ENCODE measurements at regions not wholly inside any gene's neighbourhood (a gene's known extent, or its start where the extent isn't known, plus 50 kb on each side); places are given as distances from the start of the nearest gene placed in this dataset.

DNA sequence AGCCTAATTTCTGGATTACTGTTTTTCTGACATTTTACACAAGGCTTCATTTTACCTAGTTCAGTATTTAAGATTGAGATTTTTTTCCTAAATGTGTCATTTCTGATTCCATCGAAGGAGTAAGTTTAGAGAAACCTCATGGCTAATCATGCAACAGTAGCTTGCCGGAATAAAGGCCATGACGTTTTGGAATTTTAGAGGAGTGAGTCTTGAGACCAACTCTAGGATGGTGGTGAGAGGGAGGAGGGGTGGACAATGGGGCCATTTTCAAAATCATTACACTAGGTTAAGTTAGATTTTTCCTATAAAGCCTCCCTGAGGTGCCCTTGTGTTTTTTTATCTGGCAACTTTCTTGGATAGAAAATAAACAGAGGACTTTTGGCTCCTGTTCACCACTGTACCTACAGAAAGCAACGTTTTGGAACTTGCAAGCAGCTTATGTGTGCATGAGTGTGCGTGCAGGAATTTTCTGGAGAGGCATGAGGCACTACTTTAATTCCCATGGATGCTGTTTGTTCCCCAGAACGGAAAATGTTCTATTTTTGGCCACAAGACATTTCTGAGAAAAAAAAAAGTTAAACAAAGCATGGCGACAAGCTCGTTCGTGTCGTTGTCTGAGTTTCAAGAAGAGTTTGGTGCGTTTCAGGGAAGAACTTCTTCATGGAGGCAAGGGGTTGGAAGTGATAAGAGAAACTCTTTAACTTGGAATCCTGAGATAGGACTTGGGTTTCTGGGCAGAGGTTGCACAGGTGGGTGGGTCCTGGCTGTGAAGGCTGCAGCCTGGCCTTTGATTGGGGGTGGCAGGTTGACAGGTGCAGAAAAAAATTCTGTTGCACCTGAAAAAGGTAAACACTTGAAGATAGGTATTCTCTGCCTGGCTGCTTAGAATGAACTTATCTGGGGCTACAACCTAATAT, 178.1 kb downstream of the PTEN start:
- ATAC-seq = no peak
- no peaks in the 10 kb centered on the region for H3K27me3 ChIP-seq (ENCODE audit: control insufficient read depth, insufficient read depth)
- intact Hi-C loops (cut with DNase I) = no loop called here
- no peak overlapping the region for H3K4me3 ChIP-seq (ENCODE audit: low read length)
- H3K4me1 ChIP-seq (ENCODE audit: control insufficient read depth, insufficient read depth, low read length) = peaks cover 3% of the 10 kb centered on the region
- H3K27ac ChIP-seq (ENCODE audit: low read length) = peak overlapping the region; percentile 28
- DNase-seq = no peak
- 38% methylated on average over 11 of the region's 11 CpGs for WGBS
- H3K9me3 ChIP-seq (ENCODE audit: control insufficient read depth, low read length) = no peaks in the 10 kb centered on the region

DNA sequence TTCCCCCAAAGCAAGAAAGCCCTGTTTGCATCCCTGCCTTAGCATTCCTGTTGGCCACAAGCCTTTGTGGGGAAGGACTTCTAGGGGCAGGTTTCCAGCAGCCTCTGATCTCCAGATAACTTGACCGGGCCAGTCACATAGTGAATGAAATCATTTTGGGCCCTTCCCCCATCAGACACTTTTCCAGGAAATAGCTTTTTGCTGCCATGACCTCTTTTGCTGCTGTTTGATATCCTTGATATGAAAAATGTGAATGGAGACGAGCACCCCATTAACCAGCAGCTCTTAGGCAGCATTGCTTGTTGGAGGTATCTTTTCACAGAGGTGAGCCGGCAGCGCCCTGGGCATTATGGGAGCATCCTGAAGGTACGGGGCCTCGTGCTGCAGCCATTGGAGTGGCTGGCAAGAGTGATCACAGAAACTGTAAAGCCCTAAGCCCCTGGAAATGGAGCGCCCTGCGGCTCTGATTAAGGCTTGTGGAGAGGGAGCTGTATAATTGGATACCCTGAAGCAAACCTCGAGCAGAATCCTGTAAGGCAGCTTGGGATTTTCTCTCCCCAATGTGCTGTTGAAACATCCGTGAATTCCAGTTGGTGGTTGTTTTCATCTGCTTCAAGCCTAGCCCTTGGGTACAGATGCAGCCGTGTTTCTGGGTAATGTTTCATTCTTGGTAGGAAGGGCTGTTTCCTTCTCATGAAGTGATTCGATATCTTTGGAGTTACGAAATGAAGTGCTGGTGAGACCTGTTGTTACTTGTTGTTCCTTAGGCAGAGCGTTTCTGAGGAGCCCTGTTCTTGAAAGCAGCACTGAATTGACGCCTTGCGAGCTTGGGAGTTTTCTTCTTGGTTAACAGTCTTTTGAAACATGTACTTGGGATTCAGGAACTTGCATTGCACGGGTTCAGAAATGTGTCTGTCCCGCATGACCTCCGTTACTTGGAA, 179.0 kb downstream of the PTEN start:
- Histone ChIP-seq H3K27me3 (ENCODE audit: control insufficient read depth, insufficient read depth) (no peaks in the 10 kb centered on the region), H3K4me1 (ENCODE audit: control insufficient read depth, insufficient read depth, low read length) (peaks cover 3% of the 10 kb centered on the region), H3K4me3 (ENCODE audit: low read length) (no peak overlapping the region), H3K27ac (ENCODE audit: low read length) (peak overlapping the region; percentile 39), H3K9me3 (ENCODE audit: control insufficient read depth, low read length) (no peaks in the 10 kb centered on the region)
- WGBS = 82% methylated on average over 19 of the region's 19 CpGs
- DNase-seq (peak in 1 of 3 donors; percentile 57), ATAC-seq (peak; percentile 81 to 87)
- intact Hi-C loops (cut with DNase I) = no loop called here

- ATAC-seq = no peak
- Histone ChIP-seq H3K27me3 (ENCODE audit: control insufficient read depth, insufficient read depth) (no peaks in the 10 kb centered on the region), H3K27ac (ENCODE audit: low read length) (no peak overlapping the region), H3K4me1 (ENCODE audit: control insufficient read depth, insufficient read depth, low read length) (peaks cover 3% of the 10 kb centered on the region), H3K4me3 (ENCODE audit: low read length) (no peak overlapping the region), H3K9me3 (ENCODE audit: control insufficient read depth, low read length) (no peaks in the 10 kb centered on the region)
- DNase-seq = no peak
- intact Hi-C loops (cut with DNase I) = no loop called here
- WGBS = 65% methylated on average over 5 of the region's 5 CpGs
Observed at GRCh38 chr10:88045096-88045495, 181.7 kb downstream of the PTEN start.

DNA sequence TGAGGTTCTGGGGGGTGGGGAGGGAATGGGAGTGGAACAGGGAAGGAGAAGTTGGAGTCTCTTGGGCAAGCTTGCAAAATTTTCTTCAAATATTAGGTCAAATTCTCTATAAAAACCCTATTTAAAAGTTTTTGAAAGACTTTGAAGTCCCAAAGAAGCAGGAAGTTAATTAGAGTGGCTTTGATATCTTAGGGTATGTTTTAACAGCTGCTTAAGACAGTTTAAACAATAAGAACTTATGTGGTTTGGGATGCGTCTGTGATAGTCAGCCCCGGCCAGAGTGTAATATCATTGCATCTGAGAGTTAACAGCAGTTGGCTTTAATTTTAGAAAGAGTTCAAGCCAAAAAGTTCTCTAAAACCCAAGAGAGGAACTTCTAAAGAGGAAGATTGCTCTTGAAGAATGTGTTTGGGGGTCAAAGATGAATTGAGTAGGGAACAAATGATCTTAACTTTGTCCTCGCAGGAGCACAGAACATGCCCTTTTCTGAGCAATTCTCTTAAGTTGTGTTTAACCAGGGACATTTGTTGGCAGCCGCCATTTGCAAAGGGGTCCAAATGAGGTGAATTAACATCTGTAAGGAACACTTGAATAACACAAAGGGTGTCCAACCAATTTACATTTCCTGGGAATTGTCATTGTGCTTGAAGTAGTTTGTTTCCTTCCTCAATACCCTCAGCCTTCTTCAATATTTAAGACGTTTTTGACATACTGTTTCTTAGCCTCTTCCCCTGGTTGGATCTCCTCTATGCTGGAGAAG, 182.4 kb downstream of the PTEN start:
- whole genome bisulfite sequencing = 48% methylated on average over 5 of the region's 5 CpGs

GRCh38 chr10:88047579-88047978, 184.2 kb downstream of the PTEN start:
- no peaks in the 10 kb centered on the region for H3K4me1 ChIP-seq (ENCODE audit: control insufficient read depth, insufficient read depth, low read length)
- H3K27me3 ChIP-seq (ENCODE audit: control insufficient read depth, insufficient read depth) = no peaks in the 10 kb centered on the region
- H3K27ac ChIP-seq (ENCODE audit: low read length) = no peak overlapping the region
- H3K4me3 ChIP-seq (ENCODE audit: low read length) = no peak overlapping the region
- no peak for DNase-seq
- intact Hi-C loops (cut with DNase I) = no loop called here
- no peaks in the 10 kb centered on the region for H3K9me3 ChIP-seq (ENCODE audit: control insufficient read depth, low read length)
- ATAC-seq = no peak

More for the DNA sequence above, 182.4 kb downstream of the PTEN start:
- Histone ChIP-seq H3K4me1 (ENCODE audit: control insufficient read depth, insufficient read depth, low read length) (peaks cover 3% of the 10 kb centered on the region), H3K27ac (ENCODE audit: low read length) (no peak overlapping the region), H3K9me3 (ENCODE audit: control insufficient read depth, low read length) (no peaks in the 10 kb centered on the region), H3K27me3 (ENCODE audit: control insufficient read depth, insufficient read depth) (no peaks in the 10 kb centered on the region), H3K4me3 (ENCODE audit: low read length) (no peak overlapping the region)
- intact Hi-C loops (cut with DNase I) = no loop called here
- no peak for DNase-seq
- ATAC-seq = no peak

DNA sequence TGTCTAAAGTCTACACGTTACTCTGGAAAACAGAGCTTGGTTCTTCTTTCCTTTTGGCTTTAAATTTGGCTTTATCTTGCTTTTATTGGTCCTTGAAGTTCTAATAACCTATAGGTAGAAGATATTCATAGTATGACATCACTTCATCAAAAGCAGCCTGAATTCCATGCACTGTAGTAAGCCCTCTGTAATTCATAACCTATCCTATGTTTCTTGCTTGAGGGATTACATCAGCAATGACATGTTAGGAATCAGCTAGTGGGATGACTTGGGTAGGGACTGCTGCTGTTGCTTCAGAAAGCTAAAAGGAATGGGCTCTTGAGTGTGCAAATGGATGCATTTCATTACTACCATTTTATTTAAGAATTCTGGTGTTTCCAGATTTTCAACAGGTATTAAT, 184.9 kb downstream of the PTEN start:
- DNase-seq = no peak
- 96% methylated on average over 1 of the region's 1 CpG for WGBS
- H3K27ac ChIP-seq (ENCODE audit: low read length) = no peak overlapping the region
- H3K9me3 ChIP-seq (ENCODE audit: control insufficient read depth, low read length) = no peaks in the 10 kb centered on the region
- intact Hi-C loops (cut with DNase I) = no loop called here
- no peak for ATAC-seq
- no peak overlapping the region for H3K4me3 ChIP-seq (ENCODE audit: low read length)
- H3K27me3 ChIP-seq (ENCODE audit: control insufficient read depth, insufficient read depth) = no peaks in the 10 kb centered on the region
- H3K4me1 ChIP-seq (ENCODE audit: control insufficient read depth, insufficient read depth, low read length) = no peaks in the 10 kb centered on the region

DNA sequence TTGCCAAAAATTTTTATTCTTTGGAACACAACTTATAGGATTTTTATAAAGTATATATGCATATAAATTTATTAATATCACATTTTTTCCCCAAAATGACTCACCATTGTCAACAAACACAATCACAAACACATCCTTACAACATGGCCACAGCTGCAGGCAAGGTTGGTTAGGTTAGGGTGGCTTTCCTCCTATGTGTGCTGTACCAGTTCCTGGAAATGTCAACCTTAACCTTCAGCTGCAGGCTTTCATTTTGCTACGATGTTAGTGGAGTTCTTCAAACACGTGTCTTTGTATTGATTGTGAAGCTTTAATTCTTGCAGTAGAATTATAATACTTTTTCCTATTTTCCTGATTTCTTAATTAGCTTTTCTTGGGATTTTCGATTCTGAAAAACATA, 185.8 kb downstream of the PTEN start:
- Histone ChIP-seq H3K9me3 (ENCODE audit: control insufficient read depth, low read length) (no peaks in the 10 kb centered on the region), H3K4me3 (ENCODE audit: low read length) (no peak overlapping the region), H3K27ac (ENCODE audit: low read length) (no peak overlapping the region), H3K4me1 (ENCODE audit: control insufficient read depth, insufficient read depth, low read length) (no peaks in the 10 kb centered on the region), H3K27me3 (ENCODE audit: control insufficient read depth, insufficient read depth) (no peaks in the 10 kb centered on the region)
- intact Hi-C loops (cut with DNase I) = no loop called here
- DNase-seq (no peak), ATAC-seq (no peak)
- WGBS = 90% methylated on average over 3 of the region's 3 CpGs

DNA sequence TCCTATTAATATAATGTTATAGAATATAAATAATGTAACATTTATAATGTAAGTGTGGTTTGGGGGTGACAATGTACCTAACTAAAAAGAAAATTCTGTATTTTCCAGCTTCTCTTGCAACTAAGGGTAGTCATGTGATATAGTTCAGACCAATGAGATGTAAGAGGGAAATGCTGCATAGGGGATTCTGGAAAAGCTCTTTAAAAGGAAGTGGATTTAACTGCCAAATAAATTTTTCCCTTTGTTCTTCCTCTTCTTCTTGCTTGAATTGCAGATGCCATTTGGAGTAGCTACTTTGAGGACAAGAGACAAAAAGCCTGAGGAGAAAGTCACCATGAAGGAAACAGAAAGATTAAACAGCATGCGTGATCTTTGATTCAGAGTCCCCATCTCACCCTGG, 194.3 kb downstream of the PTEN start:
- ATAC-seq (no peak), DNase-seq (no peak)
- Histone ChIP-seq H3K9me3 (ENCODE audit: control insufficient read depth, low read length) (no peaks in the 10 kb centered on the region), H3K27me3 (ENCODE audit: control insufficient read depth, insufficient read depth) (no peaks in the 10 kb centered on the region), H3K4me3 (ENCODE audit: low read length) (no peak overlapping the region), H3K27ac (ENCODE audit: low read length) (no peak overlapping the region), H3K4me1 (ENCODE audit: control insufficient read depth, insufficient read depth, low read length) (no peaks in the 10 kb centered on the region)
- 63% methylated on average over 1 of the region's 1 CpG for whole genome bisulfite sequencing
- intact Hi-C loops (cut with DNase I) = no loop called here

GRCh38 chr10:88058750-88059149, 195.3 kb downstream of the PTEN start:
- no peak overlapping the region for H3K4me3 ChIP-seq (ENCODE audit: low read length)
- peaks cover 4% of the 10 kb centered on the region for H3K4me1 ChIP-seq (ENCODE audit: control insufficient read depth, insufficient read depth, low read length)
- H3K27ac ChIP-seq (ENCODE audit: low read length) = no peak overlapping the region
- H3K9me3 ChIP-seq (ENCODE audit: control insufficient read depth, low read length) = no peaks in the 10 kb centered on the region
- intact Hi-C loops (cut with DNase I) = no loop called here
- no peak for ATAC-seq
- 71% methylated on average over 4 of the region's 4 CpGs for WGBS
- H3K27me3 ChIP-seq (ENCODE audit: control insufficient read depth, insufficient read depth) = no peaks in the 10 kb centered on the region
- no peak for DNase-seq

- Histone ChIP-seq H3K4me1 (ENCODE audit: control insufficient read depth, insufficient read depth, low read length) (peaks cover 4% of the 10 kb centered on the region), H3K4me3 (ENCODE audit: low read length) (no peak overlapping the region), H3K27me3 (ENCODE audit: control insufficient read depth, insufficient read depth) (no peaks in the 10 kb centered on the region), H3K27ac (ENCODE audit: low read length) (no peak overlapping the region), H3K9me3 (ENCODE audit: control insufficient read depth, low read length) (no peaks in the 10 kb centered on the region)
- intact Hi-C loops (cut with DNase I) = no loop called here
- ATAC-seq = no peak
- 70% methylated on average over 4 of the region's 4 CpGs for WGBS
- no peak for DNase-seq
Observed at GRCh38 chr10:88059190-88059589, 195.8 kb downstream of the PTEN start.

Data from right cardiac atrium (tissue), 5 donors.